ENCODE measurements at regions not wholly inside any gene's neighbourhood (a gene's known extent, or its start where the extent isn't known, plus 50 kb on each side); places are given as distances from the start of the nearest gene placed in this dataset.

DNA sequence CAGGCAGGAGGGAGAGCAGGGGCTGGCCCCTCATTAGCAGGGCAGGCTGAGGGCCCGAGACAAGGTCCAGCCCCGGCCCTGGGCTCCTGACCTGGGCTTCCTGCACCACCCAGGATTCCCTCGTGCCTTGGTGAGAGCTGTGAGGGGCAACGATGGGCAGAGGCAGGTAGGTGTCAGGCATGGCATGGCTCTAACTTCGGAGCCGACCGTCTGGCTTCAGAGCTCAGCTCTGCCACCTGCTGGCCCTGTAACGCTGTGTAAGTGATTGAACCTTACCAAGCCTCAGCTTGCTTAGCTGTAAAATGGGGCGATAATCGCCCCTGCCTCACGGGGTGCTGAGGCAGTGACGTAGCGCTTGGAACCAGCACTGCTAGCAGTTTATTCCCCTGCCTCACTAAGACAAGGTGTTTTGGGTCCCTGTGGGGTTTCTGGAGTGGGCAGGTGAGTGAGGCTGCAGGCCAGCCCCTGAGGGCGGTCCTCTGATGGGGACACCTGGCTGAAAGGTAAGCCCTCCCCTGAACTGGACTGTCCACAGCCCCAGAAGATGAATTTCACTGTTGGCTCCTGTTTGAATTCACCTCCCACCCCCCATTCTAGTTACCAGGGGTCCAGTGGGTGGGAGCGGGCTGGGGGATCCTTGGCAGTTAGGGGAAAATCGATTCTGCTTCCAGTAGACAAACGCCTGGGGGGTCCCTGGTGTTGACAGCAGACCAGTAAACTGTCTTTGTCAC, 184.8 kb upstream of the GSE1 start:
- no peak overlapping the region for H3K56ac ChIP-seq (ENCODE audit: insufficient read length, low read depth, low read length)
- H3K27ac ChIP-seq (ENCODE audit: insufficient read length, low read depth, low read length): no peak overlapping the region
- H3T11ph ChIP-seq (ENCODE audit: low read length): no peak overlapping the region
- whole genome bisulfite sequencing (ENCODE audit: extremely low coverage, insufficient read length, low lambda C conversion rate): no CpG with 5 or more reads among the region's 17 CpGs
- H2BK12ac ChIP-seq (ENCODE audit: insufficient read length, low read depth, low read length): no peak overlapping the region
- Mint-ChIP-seq H3K4me1 (peaks cover 6 to 13% of the 10 kb centered on the region in 2 experiments; a peak in 3 of 4 replicates), H3K9me3 (no peaks in the 10 kb centered on the region), H3K27ac (no peak overlapping the region; a peak in 1 of 7 replicates), H3K36me3 (ENCODE audit: insufficient read depth in 1 of 3, low read depth in 3 of 3) (no peaks in the 10 kb centered on the region), H3K27me3 (ENCODE audit: low read depth) (peaks cover 7% of the 10 kb centered on the region; the same call in 1 of the 2 replicates), H3K4me3 (no peak overlapping the region)
- H3K14ac ChIP-seq (ENCODE audit: insufficient read depth, low read length): no peak overlapping the region
- no peak overlapping the region for H3K4me2 ChIP-seq (ENCODE audit: insufficient read depth, insufficient read length, low read length)
- H3K9ac ChIP-seq (ENCODE audit: extremely low read depth, insufficient read length, low read length): no peak overlapping the region
- no peak overlapping the region for H2BK15ac ChIP-seq (ENCODE audit: low read depth, low read length)
- H3K27me3 ChIP-seq (ENCODE audit: insufficient read depth, low read length): no peaks in the 10 kb centered on the region
- no peaks in the 10 kb centered on the region for H3K9me3 ChIP-seq (ENCODE audit: control insufficient read depth, low read depth, low read length)
- peak; percentile 60 for DNase-seq
- H2BK120ac ChIP-seq (ENCODE audit: low read depth, low read length, poor library complexity, severe bottlenecking): no peak overlapping the region
- no peak overlapping the region for H2AK5ac ChIP-seq (ENCODE audit: insufficient read length, low read length)
- no peaks in the 10 kb centered on the region for H4K20me1 ChIP-seq (ENCODE audit: control insufficient read depth, insufficient read depth, insufficient read length)
- H2AFZ ChIP-seq (ENCODE audit: low read length): no peak overlapping the region
- no peak overlapping the region for H4K8ac ChIP-seq (replicated peaks; ENCODE audit: insufficient read length, low read depth, low read length)
- no peak overlapping the region for H3K18ac ChIP-seq (ENCODE audit: insufficient read length, low read depth, low read length)
- TF ChIP-seq, protein P1, sequence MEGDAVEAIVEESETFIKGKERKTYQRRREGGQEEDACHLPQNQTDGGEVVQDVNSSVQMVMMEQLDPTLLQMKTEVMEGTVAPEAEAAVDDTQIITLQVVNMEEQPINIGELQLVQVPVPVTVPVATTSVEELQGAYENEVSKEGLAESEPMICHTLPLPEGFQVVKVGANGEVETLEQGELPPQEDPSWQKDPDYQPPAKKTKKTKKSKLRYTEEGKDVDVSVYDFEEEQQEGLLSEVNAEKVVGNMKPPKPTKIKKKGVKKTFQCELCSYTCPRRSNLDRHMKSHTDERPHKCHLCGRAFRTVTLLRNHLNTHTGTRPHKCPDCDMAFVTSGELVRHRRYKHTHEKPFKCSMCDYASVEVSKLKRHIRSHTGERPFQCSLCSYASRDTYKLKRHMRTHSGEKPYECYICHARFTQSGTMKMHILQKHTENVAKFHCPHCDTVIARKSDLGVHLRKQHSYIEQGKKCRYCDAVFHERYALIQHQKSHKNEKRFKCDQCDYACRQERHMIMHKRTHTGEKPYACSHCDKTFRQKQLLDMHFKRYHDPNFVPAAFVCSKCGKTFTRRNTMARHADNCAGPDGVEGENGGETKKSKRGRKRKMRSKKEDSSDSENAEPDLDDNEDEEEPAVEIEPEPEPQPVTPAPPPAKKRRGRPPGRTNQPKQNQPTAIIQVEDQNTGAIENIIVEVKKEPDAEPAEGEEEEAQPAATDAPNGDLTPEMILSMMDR (conservative IDR thresholded peaks at IDR 0.05): peak; percentile 73
- H2BK5ac ChIP-seq (ENCODE audit: insufficient read length, low read length): no peak overlapping the region
- H4K91ac ChIP-seq (ENCODE audit: insufficient read length, low read depth, low read length): no peak overlapping the region
- no peak overlapping the region for H3K4ac ChIP-seq (ENCODE audit: low read depth, low read length)
- H2BK20ac ChIP-seq (ENCODE audit: low read depth, low read length, poor library complexity, severe bottlenecking): no peak overlapping the region
- no peaks in the 10 kb centered on the region for H3K23me2 ChIP-seq (ENCODE audit: insufficient read length, low read depth, low read length, poor library complexity, severe bottlenecking)
- H3K23ac ChIP-seq (ENCODE audit: insufficient read length, low read depth, low read length): no peak overlapping the region
- no peaks in the 10 kb centered on the region for H3K4me1 ChIP-seq (ENCODE audit: insufficient read depth, low read length)
- H3K79me1 ChIP-seq (ENCODE audit: insufficient read depth, low read depth, low read length, poor library complexity, severe bottlenecking): no peaks in the 10 kb centered on the region
- H3K79me2 ChIP-seq (ENCODE audit: insufficient read depth, low read length): no peaks in the 10 kb centered on the region
- H4K5ac ChIP-seq (ENCODE audit: insufficient read length, low read depth, low read length): no peak overlapping the region

All from H9 (cell line).